IMR-90 (cell line): ENCODE measurements at regions not wholly inside any gene's neighbourhood (a gene's known extent, or its start where the extent isn't known, plus 50 kb on each side); places are given as distances from the start of the nearest gene placed in this dataset.

Experiments
- ATAC-seq: fragments of 200-7000 bp; cut with Tn5 transposase; 2 replicates; pipeline ENCODE4 v1.9.1; 2020; ENCODE audit warnings: low read depth, mild to moderate bottlenecking, moderate library complexity
- BruUV-seq: library from RNA; stranded (reverse); fragments of 400-500 nt; replicated peaks from 2 replicates; lab custom pipeline; 2021; lab: Mats Ljungman, UMichigan
- CTCF ChIA-PET: fragments of 300-600 bp; formaldehyde crosslinking; extraction: SDS; loops from one replicate; lab custom pipeline; 2021; ENCODE audit warnings: antibody characterized with exemption; lab: Yijun Ruan, JAX
- POLR2A ChIA-PET: fragments of 300-600 bp; sonication (Branson Sonifier 250); formaldehyde crosslinking; loops from one replicate; lab custom pipeline; 2022; ENCODE audit warnings: antibody characterized with exemption; ENCODE audit not compliant: unreplicated experiment; lab: Charles Lee
- DNase-seq: peaks from one replicate; pipeline ENCODE4 v3.0.0; 2013
- H2AFZ ChIP-seq: replicated peaks from 2 replicates; pipeline ENCODE3; 2013; ENCODE audit warnings: low read length, mild to moderate bottlenecking; ENCODE audit not compliant: poor library complexity
- H2AK5ac ChIP-seq: 2 replicates; pipeline ENCODE4 v1.6.1; 2013; ENCODE audit warnings: low read depth, low read length, inconsistent platforms
- H2AK9ac ChIP-seq: replicated peaks from 2 replicates; pipeline ENCODE3; 2013; ENCODE audit warnings: mild to moderate bottlenecking, low read depth, low read length, moderate library complexity; ENCODE audit not compliant: poor library complexity
- H2BK120ac ChIP-seq: 2 replicates; pipeline ENCODE4 v1.6.1; 2013; ENCODE audit warnings: low read depth, low read length, inconsistent platforms
- H2BK15ac ChIP-seq: 3 replicates; pipeline ENCODE4 v1.6.1; 2013; ENCODE audit warnings: low read depth, low read length, inconsistent platforms
- H2BK20ac ChIP-seq: 2 replicates; pipeline ENCODE4 v1.6.1; 2013; ENCODE audit warnings: low read depth, mild to moderate bottlenecking, inconsistent platforms, low read length, moderate library complexity
- H2BK5ac ChIP-seq: 2 replicates; pipeline ENCODE4 v1.6.1; 2013; ENCODE audit warnings: mild to moderate bottlenecking, low read depth, low read length, inconsistent platforms; ENCODE audit not compliant: poor library complexity, severe bottlenecking
- H3K14ac ChIP-seq: replicated peaks from 2 replicates; pipeline ENCODE4 v1.6.1; 2013; ENCODE audit warnings: low read depth, low read length, inconsistent platforms
- H3K18ac ChIP-seq: 2 replicates; pipeline ENCODE4 v1.6.1; 2013; ENCODE audit warnings: low read depth, low read length, control low read depth
- H3K23ac ChIP-seq: 2 replicates; pipeline ENCODE4 v1.6.1; 2013; ENCODE audit warnings: low read depth, low read length, inconsistent platforms
- H3K27ac ChIP-seq: 2 replicates; pipeline ENCODE4 v1.5.1; 2013; ENCODE audit warnings: mild to moderate bottlenecking, control low read depth, low read length; ENCODE audit not compliant: insufficient read depth
- H3K27me3 ChIP-seq: 2 replicates; pipeline ENCODE4 v1.6.1; 2013; ENCODE audit warnings: low read length; ENCODE audit not compliant: control insufficient read depth, insufficient read depth
- H3K36me3 ChIP-seq: 2 replicates; pipeline ENCODE4 v1.6.1; 2013; ENCODE audit warnings: low read length, mixed read lengths; ENCODE audit not compliant: control insufficient read depth, insufficient read depth
- H3K4ac ChIP-seq: 2 replicates; pipeline ENCODE4 v1.6.1; 2013; ENCODE audit warnings: low read depth, low read length, inconsistent platforms
- H3K4me1 ChIP-seq: 2 replicates; pipeline ENCODE4 v1.6.1; 2013; ENCODE audit warnings: low read length, mixed read lengths; ENCODE audit not compliant: control insufficient read depth, insufficient read depth
- H3K4me2 ChIP-seq: 2 replicates; pipeline ENCODE4 v1.6.1; 2013; ENCODE audit warnings: low read depth, mild to moderate bottlenecking, control low read depth, low read length, moderate library complexity
- H3K4me3 ChIP-seq: 2 replicates; pipeline ENCODE4 v1.5.1; 2013; ENCODE audit warnings: low read depth, mild to moderate bottlenecking, control low read depth, low read length, moderate library complexity; ENCODE audit not compliant: insufficient read depth
- H3K56ac ChIP-seq: 2 replicates; pipeline ENCODE4 v1.6.1; 2013; ENCODE audit warnings: low read length, inconsistent platforms; ENCODE audit not compliant: insufficient read depth; ENCODE audit errors: extremely low read depth
- H3K79me1 ChIP-seq, 2 experiments: 2 replicates each; pipeline ENCODE4 v1.6.1; 2013; ENCODE audit warnings: low read length in 2 of 2, inconsistent platforms in 1 of 2, low read depth in 1 of 2
- H3K9ac ChIP-seq: 2 replicates; pipeline ENCODE4 v1.6.1; 2013; ENCODE audit warnings: low read depth, low read length, control low read depth
- H3K9me1 ChIP-seq: 2 replicates; pipeline ENCODE4 v1.6.1; 2013; ENCODE audit warnings: low read length, inconsistent platforms; ENCODE audit not compliant: insufficient read depth
- H3K9me3 ChIP-seq: 2 replicates; pipeline ENCODE4 v1.6.1; 2013; ENCODE audit warnings: low read length; ENCODE audit not compliant: control insufficient read depth, insufficient read depth
- H4K20me1 ChIP-seq: 2 replicates; pipeline ENCODE4 v1.6.1; 2013; ENCODE audit warnings: low read length, inconsistent platforms; ENCODE audit not compliant: insufficient read depth
- H4K5ac ChIP-seq: 2 replicates; pipeline ENCODE4 v1.6.1; 2013; ENCODE audit warnings: mild to moderate bottlenecking, low read depth, low read length, control low read depth
- H4K8ac ChIP-seq, 2 experiments: 2 replicates each; pipeline ENCODE4 v1.6.1; 2013; ENCODE audit warnings: low read depth in 2 of 2, low read length in 2 of 2, control low read depth in 1 of 2, inconsistent platforms in 1 of 2
- H4K91ac ChIP-seq: 2 replicates; pipeline ENCODE4 v1.6.1; 2013; ENCODE audit warnings: low read depth, low read length, inconsistent platforms; ENCODE audit not compliant: insufficient read depth
- BHLHE40 ChIP-seq: fragments of 150-350 bp; IDR thresholded peaks from 2 replicates; pipeline ENCODE4 v1.6.1; 2016; ENCODE audit warnings: mild to moderate bottlenecking, low read depth, low read length
- CEBPB ChIP-seq: IDR thresholded peaks from 2 replicates; pipeline ENCODE4 v1.6.1; 2012; ENCODE audit warnings: low read depth, low read length, improper control_type of control experiment
- CHD1 ChIP-seq: IDR thresholded peaks from 2 replicates; pipeline ENCODE4 v1.6.1; 2012; ENCODE audit warnings: low read depth, low read length, improper control_type of control experiment
- FOS ChIP-seq: fragments of 150-350 bp; IDR thresholded peaks from 2 replicates; pipeline ENCODE4 v1.6.1; 2016; ENCODE audit warnings: low read depth, low read length
- MAFK ChIP-seq: IDR thresholded peaks from 2 replicates; pipeline ENCODE4 v1.6.1; 2012; ENCODE audit warnings: low read depth, low read length, improper control_type of control experiment
- MAZ ChIP-seq: IDR thresholded peaks from 2 replicates; pipeline ENCODE4 v1.6.1; 2012; ENCODE audit warnings: low read depth, mild to moderate bottlenecking, low read length, improper control_type of control experiment, moderate library complexity, borderline replicate concordance
- MXI1 ChIP-seq: IDR thresholded peaks from 2 replicates; pipeline ENCODE4 v1.6.1; 2012; ENCODE audit warnings: low read depth, mild to moderate bottlenecking, low read length, moderate library complexity, borderline replicate concordance
- POLR2A ChIP-seq: IDR thresholded peaks from 2 replicates; pipeline ENCODE4 v1.6.1; 2012; ENCODE audit warnings: mild to moderate bottlenecking, low read depth, low read length
- RAD21 ChIP-seq: IDR thresholded peaks from 2 replicates; pipeline ENCODE4 v1.6.1; 2012; ENCODE audit warnings: low read length, improper control_type of control experiment
- RCOR1 ChIP-seq: IDR thresholded peaks from 2 replicates; pipeline ENCODE4 v1.6.1; 2012; ENCODE audit warnings: mild to moderate bottlenecking, low read length, improper control_type of control experiment; ENCODE audit not compliant: insufficient replicate concordance
- RFX5 ChIP-seq: IDR thresholded peaks from 2 replicates; pipeline ENCODE4 v1.8.0; 2012; ENCODE audit warnings: low read depth, mild to moderate bottlenecking, low read length, moderate library complexity
- SMC3 ChIP-seq: fragments of 150-350 bp; IDR thresholded peaks from 2 replicates; pipeline ENCODE4 v1.6.1; 2016; ENCODE audit warnings: low read depth, mild to moderate bottlenecking, antibody characterized with exemption, low read length, moderate library complexity
- WGBS, 2 experiments: methylation state at CpG; one replicate each; pipeline versions ENCODE4 v1.1.5 to v1.1.7; 2013; ENCODE audit warnings: missing lambda C conversion rate in 2 of 2; ENCODE audit not compliant: insufficient read length in 1 of 2; ENCODE audit errors: extremely low coverage in 2 of 2; 5-methylcytosine and 5-hydroxymethylcytosine counted together
- dilution Hi-C: fragments of 300-500 bp; cut with HindIII; formaldehyde crosslinking; loops from one replicate; pipeline ENCODE4 v1.14.3; 2018; ENCODE audit warnings: low sequenced_read_pairs; ENCODE audit not compliant: unreplicated experiment
- in situ Hi-C: fragments of 300-500 bp; cut with MboI; formaldehyde crosslinking; loops from 3 replicates; pipeline ENCODE4 v1.14.3; 2019; ENCODE audit warnings: low sequenced_read_pairs, inconsistent platforms, mixed read lengths
- intact Hi-C: fragments of 100-400 bp; cut with micrococcal nuclease; formaldehyde crosslinking; loops from 2 replicates; pipeline ENCODE4 v1.10.0; 2022
- TF ChIP-seq, protein P1 (sequence below): fragments of 150-350 bp; IDR thresholded peaks from 2 replicates; pipeline ENCODE4 v1.6.1; 2017; ENCODE audit warnings: mild to moderate bottlenecking, antibody characterized with exemption, low read length, low read depth
- TF ChIP-seq, protein P2 (sequence below): fragments of 150-350 bp; IDR thresholded peaks from 2 replicates; pipeline ENCODE4 v1.6.1; 2016; ENCODE audit warnings: low read depth, mild to moderate bottlenecking, low read length, moderate library complexity, borderline replicate concordance
- TF ChIP-seq, protein P3 (sequence below): conservative IDR thresholded peaks from 2 replicates; pipeline ENCODE4 v1.5.1; 2012; ENCODE audit warnings: mild to moderate bottlenecking, low read depth, low read length, improper control_type of control experiment

DNA sequence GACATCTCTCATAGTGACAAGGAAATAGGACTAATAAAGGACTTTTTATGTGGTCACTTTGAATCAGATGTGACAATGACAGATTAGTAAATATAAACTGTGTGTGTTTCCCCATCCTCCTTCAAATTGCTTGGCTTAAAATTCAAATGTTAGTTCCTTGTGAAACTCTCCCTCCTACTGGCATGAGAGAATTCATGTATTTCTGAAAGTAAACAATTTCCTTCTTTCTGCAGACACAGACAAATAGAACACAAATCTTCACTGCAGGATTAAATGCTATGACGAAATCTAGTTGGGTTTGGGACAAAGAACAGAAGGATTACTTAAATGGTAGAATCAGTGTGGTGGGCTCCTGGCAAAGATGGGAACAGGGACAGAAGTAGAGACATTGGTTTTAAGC, 328.7 kb upstream of the FAM98A start:
- WGBS, 2 experiments = no CpG with 5 or more reads among the region's 1 CpG
- no peak for ATAC-seq

More for the DNA sequence above, 328.7 kb upstream of the FAM98A start:
- H4K8ac ChIP-seq = no peak overlapping the region
- no peak overlapping the region for H2BK120ac ChIP-seq
- H3K4me3 ChIP-seq = no peak overlapping the region
- no peaks in the 10 kb centered on the region; the same call in 1 of the 2 replicates for H3K9me3 ChIP-seq
- no peak overlapping the region for H3K23ac ChIP-seq
- H3K4me2 ChIP-seq = no peak overlapping the region
- no peak overlapping the region for H4K5ac ChIP-seq
- H3K27me3 ChIP-seq = no peaks in the 10 kb centered on the region
- POLR2A ChIA-PET = no interaction called here
- no peak overlapping the region for H2AFZ ChIP-seq
- H3K9ac ChIP-seq = no peak overlapping the region
- H2BK15ac ChIP-seq = no peak overlapping the region
- H3K18ac ChIP-seq = no peak overlapping the region
- dilution Hi-C loops (no loop called here), in situ Hi-C loops (no loop called here), intact Hi-C loops (no loop called here)
- H4K20me1 ChIP-seq = no peaks in the 10 kb centered on the region
- H3K56ac ChIP-seq = no peak overlapping the region
- H2AK9ac ChIP-seq = no peak overlapping the region
- no peak for DNase-seq
- no peak overlapping the region for H3K14ac ChIP-seq
- no peak overlapping the region for H3K4ac ChIP-seq
- no peak overlapping the region for H2AK5ac ChIP-seq
- BruUV-seq = no TSS peak
- no peak overlapping the region for H4K91ac ChIP-seq
- H3K79me1 ChIP-seq = no peaks in the 10 kb centered on the region
- H3K9me1 ChIP-seq = no peaks in the 10 kb centered on the region
- no peak overlapping the region for H2BK20ac ChIP-seq
- TF ChIP-seq, protein P1, sequence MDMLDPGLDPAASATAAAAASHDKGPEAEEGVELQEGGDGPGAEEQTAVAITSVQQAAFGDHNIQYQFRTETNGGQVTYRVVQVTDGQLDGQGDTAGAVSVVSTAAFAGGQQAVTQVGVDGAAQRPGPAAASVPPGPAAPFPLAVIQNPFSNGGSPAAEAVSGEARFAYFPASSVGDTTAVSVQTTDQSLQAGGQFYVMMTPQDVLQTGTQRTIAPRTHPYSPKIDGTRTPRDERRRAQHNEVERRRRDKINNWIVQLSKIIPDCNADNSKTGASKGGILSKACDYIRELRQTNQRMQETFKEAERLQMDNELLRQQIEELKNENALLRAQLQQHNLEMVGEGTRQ = no peak
- no peak for TF ChIP-seq MAFK
- TF ChIP-seq, protein P2, sequence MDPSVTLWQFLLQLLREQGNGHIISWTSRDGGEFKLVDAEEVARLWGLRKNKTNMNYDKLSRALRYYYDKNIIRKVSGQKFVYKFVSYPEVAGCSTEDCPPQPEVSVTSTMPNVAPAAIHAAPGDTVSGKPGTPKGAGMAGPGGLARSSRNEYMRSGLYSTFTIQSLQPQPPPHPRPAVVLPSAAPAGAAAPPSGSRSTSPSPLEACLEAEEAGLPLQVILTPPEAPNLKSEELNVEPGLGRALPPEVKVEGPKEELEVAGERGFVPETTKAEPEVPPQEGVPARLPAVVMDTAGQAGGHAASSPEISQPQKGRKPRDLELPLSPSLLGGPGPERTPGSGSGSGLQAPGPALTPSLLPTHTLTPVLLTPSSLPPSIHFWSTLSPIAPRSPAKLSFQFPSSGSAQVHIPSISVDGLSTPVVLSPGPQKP = no peak
- no peak for TF ChIP-seq FOS
- no peak for TF ChIP-seq BHLHE40
- TF ChIP-seq, protein P3, sequence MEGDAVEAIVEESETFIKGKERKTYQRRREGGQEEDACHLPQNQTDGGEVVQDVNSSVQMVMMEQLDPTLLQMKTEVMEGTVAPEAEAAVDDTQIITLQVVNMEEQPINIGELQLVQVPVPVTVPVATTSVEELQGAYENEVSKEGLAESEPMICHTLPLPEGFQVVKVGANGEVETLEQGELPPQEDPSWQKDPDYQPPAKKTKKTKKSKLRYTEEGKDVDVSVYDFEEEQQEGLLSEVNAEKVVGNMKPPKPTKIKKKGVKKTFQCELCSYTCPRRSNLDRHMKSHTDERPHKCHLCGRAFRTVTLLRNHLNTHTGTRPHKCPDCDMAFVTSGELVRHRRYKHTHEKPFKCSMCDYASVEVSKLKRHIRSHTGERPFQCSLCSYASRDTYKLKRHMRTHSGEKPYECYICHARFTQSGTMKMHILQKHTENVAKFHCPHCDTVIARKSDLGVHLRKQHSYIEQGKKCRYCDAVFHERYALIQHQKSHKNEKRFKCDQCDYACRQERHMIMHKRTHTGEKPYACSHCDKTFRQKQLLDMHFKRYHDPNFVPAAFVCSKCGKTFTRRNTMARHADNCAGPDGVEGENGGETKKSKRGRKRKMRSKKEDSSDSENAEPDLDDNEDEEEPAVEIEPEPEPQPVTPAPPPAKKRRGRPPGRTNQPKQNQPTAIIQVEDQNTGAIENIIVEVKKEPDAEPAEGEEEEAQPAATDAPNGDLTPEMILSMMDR = no peak
- TF ChIP-seq POLR2A = no peak
- no peak for TF ChIP-seq MXI1
- TF ChIP-seq RCOR1 = no peak
- no peak for TF ChIP-seq SMC3
- no peak for TF ChIP-seq RFX5
- TF ChIP-seq RAD21 = no peak
- no peak for TF ChIP-seq CHD1
- TF ChIP-seq CEBPB = no peak
- no peak for TF ChIP-seq MAZ
- H3K36me3 ChIP-seq = no peaks in the 10 kb centered on the region
- H3K27ac ChIP-seq = no peak overlapping the region
- H3K4me1 ChIP-seq = no peaks in the 10 kb centered on the region
- CTCF ChIA-PET = no interaction called here
- H2BK5ac ChIP-seq = no peak overlapping the region
